ENCODE measurements at regions not wholly inside any gene's neighbourhood (a gene's known extent, or its start where the extent isn't known, plus 50 kb on each side); places are given as distances from the start of the nearest gene placed in this dataset.

GRCh38 chr3:26068890-26069289 lies 279.0 kb downstream of the OXSM start:
- POLR2A ChIA-PET = no interaction called here
- H3K4me3 ChIP-seq (ENCODE audit: low read depth, low read length) = no peak overlapping the region
- CTCF ChIA-PET = no interaction called here
- TF ChIP-seq CTCF (IDR thresholded peaks at IDR 0.05; ENCODE audit: insufficient read depth, low read length, missing control alignments) = no peak
- no peak for DNase-seq (ENCODE audit: low read depth, low spot score)

GRCh38 chr3:26070854-26071253 lies 281.0 kb downstream of the OXSM start:
- no peak for TF ChIP-seq CTCF (IDR thresholded peaks at IDR 0.05; ENCODE audit: insufficient read depth, low read length, missing control alignments)
- CTCF ChIA-PET = no interaction called here
- no peak overlapping the region for H3K4me3 ChIP-seq (ENCODE audit: low read depth, low read length)
- no peak for DNase-seq (ENCODE audit: low read depth, low spot score)
- POLR2A ChIA-PET = no interaction called here

- ChIA-PET POLR2A (no interaction called here), CTCF (no interaction called here)
- DNase-seq (ENCODE audit: low read depth, low spot score) = no peak
- no peak for TF ChIP-seq CTCF (IDR thresholded peaks at IDR 0.05; ENCODE audit: insufficient read depth, low read length, missing control alignments)
- no peak overlapping the region for H3K4me3 ChIP-seq (ENCODE audit: low read depth, low read length)
Observed at GRCh38 chr3:26074080-26074479, 284.2 kb downstream of the OXSM start.

- DNase-seq (ENCODE audit: low read depth, low spot score) = no peak
- CTCF ChIA-PET = no interaction called here
- no peak for TF ChIP-seq CTCF (IDR thresholded peaks at IDR 0.05; ENCODE audit: insufficient read depth, low read length, missing control alignments)
- H3K4me3 ChIP-seq (ENCODE audit: low read depth, low read length) = no peak overlapping the region
- POLR2A ChIA-PET = no interaction called here
Observed at GRCh38 chr3:26078539-26078938, 288.6 kb downstream of the OXSM start.

GRCh38 chr3:26081166-26081565 lies 291.3 kb downstream of the OXSM start:
- DNase-seq (ENCODE audit: low read depth, low spot score) = no peak
- H3K4me3 ChIP-seq (ENCODE audit: low read depth, low read length) = no peak overlapping the region
- POLR2A ChIA-PET = no interaction called here
- CTCF ChIA-PET = no interaction called here
- no peak for TF ChIP-seq CTCF (IDR thresholded peaks at IDR 0.05; ENCODE audit: insufficient read depth, low read length, missing control alignments)

GRCh38 chr3:26081806-26082205 lies 291.9 kb downstream of the OXSM start:
- no peak overlapping the region for H3K4me3 ChIP-seq (ENCODE audit: low read depth, low read length)
- no peak for DNase-seq (ENCODE audit: low read depth, low spot score)
- POLR2A ChIA-PET = no interaction called here
- TF ChIP-seq CTCF (IDR thresholded peaks at IDR 0.05; ENCODE audit: insufficient read depth, low read length, missing control alignments) = no peak
- CTCF ChIA-PET = no interaction called here
